Keratinocyte (primary cell): ENCODE measurements at regions not wholly inside any gene's neighbourhood (a gene's known extent, or its start where the extent isn't known, plus 50 kb on each side); places are given as distances from the start of the nearest gene placed in this dataset.
A peak's percentile ranks its signal among the peaks of the same experiment; 100 is the strongest.

Experiments
- DNase-seq: peaks from one replicate; pipeline ENCODE4 v3.0.0-alpha.2; 2011; ENCODE audit warnings: low read depth, missing footprints, low spot score
- FAIRE-seq: peaks from 2 replicates; lab custom pipeline; 2011; peaks lifted over from hg19 to GRCh38; lab: Jason Lieb, UNC
- H2AFZ ChIP-seq: 2 replicates; pipeline ENCODE4 v1.6.0; 2012; ENCODE audit warnings: low read length, control low read depth, inconsistent platforms; ENCODE audit not compliant: control insufficient read depth
- H3K27ac ChIP-seq: 2 replicates; pipeline ENCODE4 v1.5.1; 2011; ENCODE audit warnings: low read length; ENCODE audit not compliant: control insufficient read depth, insufficient read depth
- H3K27me3 ChIP-seq: 3 replicates; pipeline ENCODE4 v1.6.0; 2011; ENCODE audit warnings: low read length; ENCODE audit not compliant: control insufficient read depth, insufficient read depth; ENCODE audit errors: extremely low read depth
- H3K36me3 ChIP-seq, 2 experiments: 2 replicates in 1 of 2; 3 replicates in 1 of 2; pipeline ENCODE4 v1.5.1; 2011; ENCODE audit warnings: low read length in 2 of 2, mild to moderate bottlenecking in 1 of 2; ENCODE audit not compliant: control insufficient read depth in 2 of 2, insufficient read depth in 2 of 2; ENCODE audit errors: extremely low read depth in 1 of 2
- H3K4me1 ChIP-seq: 3 replicates; pipeline ENCODE4 v1.5.1; 2011; ENCODE audit warnings: low read length; ENCODE audit not compliant: control insufficient read depth, insufficient read depth; ENCODE audit errors: extremely low read depth
- H3K4me2 ChIP-seq: 3 replicates; pipeline ENCODE4 v1.6.0; 2011; ENCODE audit warnings: low read depth, low read length; ENCODE audit not compliant: control insufficient read depth, insufficient read depth; ENCODE audit errors: extremely low read depth
- H3K4me3 ChIP-seq, 3 experiments: fragments of 200-600 bp in 1 of 3; sonication (generic) in 1 of 3; 2 replicates in 2 of 3; 3 replicates in 1 of 3; pipeline ENCODE4 v1.5.1; 2011 to 2016; ENCODE audit warnings: low read length in 3 of 3, mild to moderate bottlenecking in 3 of 3, control low read depth in 2 of 3, inconsistent platforms in 1 of 3, low read depth in 1 of 3, mixed read lengths in 1 of 3, mixed run types in 1 of 3, moderate library complexity in 1 of 3; ENCODE audit not compliant: control insufficient read depth in 2 of 3, insufficient read depth in 2 of 3; ENCODE audit errors: extremely low read depth in 1 of 3
- H3K79me2 ChIP-seq: 2 replicates; pipeline ENCODE4 v1.6.0; 2012; ENCODE audit warnings: low read length; ENCODE audit not compliant: control insufficient read depth, insufficient read depth
- H3K9ac ChIP-seq: 3 replicates; pipeline ENCODE4 v1.6.0; 2011; ENCODE audit warnings: low read length; ENCODE audit not compliant: control insufficient read depth, insufficient read depth; ENCODE audit errors: extremely low read depth
- H3K9me1 ChIP-seq: 3 replicates; pipeline ENCODE4 v1.6.0; 2011; ENCODE audit warnings: low read length; ENCODE audit not compliant: control insufficient read depth, insufficient read depth; ENCODE audit errors: extremely low read depth
- H3K9me3 ChIP-seq: 2 replicates; pipeline ENCODE4 v1.5.1; 2012; ENCODE audit warnings: low read depth, low read length; ENCODE audit not compliant: control insufficient read depth
- H4K20me1 ChIP-seq: 3 replicates; pipeline ENCODE4 v1.6.0; 2011; ENCODE audit warnings: low read length; ENCODE audit not compliant: control insufficient read depth, insufficient read depth; ENCODE audit errors: extremely low read depth
- CTCF ChIP-seq, 3 experiments: IDR thresholded peaks in 1 of 3; conservative IDR thresholded peaks in 1 of 3; optimal IDR thresholded peaks in 1 of 3; 2 replicates in 2 of 3; 3 replicates in 1 of 3; pipeline versions ENCODE3 to v1.5.1; 2011; ENCODE audit warnings: low read length in 3 of 3, mild to moderate bottlenecking in 3 of 3, moderate library complexity in 2 of 3, control low read depth in 1 of 3, inconsistent platforms in 1 of 3; ENCODE audit not compliant: insufficient read depth in 2 of 3; ENCODE audit errors: extremely low read depth in 1 of 3
- EZH2 ChIP-seq: IDR thresholded peaks from one replicate; pipeline ENCODE4 v1.6.1; 2012; ENCODE audit warnings: inconsistent platforms, mild to moderate bottlenecking, low read length, moderate library complexity
- dilution Hi-C: fragments of 300-500 bp; cut with MboI; formaldehyde crosslinking; loops from one replicate; pipeline ENCODE4 v1.7.0; 2020; ENCODE audit warnings: low sequenced_read_pairs; ENCODE audit not compliant: extremely low pct_ligation_motif_present

- Histone ChIP-seq H2AFZ (no peak overlapping the region), H3K79me2 (no peaks in the 10 kb centered on the region), H3K9ac (no peak overlapping the region), H3K27ac (no peak overlapping the region), H3K27me3 (no peaks in the 10 kb centered on the region), H3K9me1 (no peaks in the 10 kb centered on the region), H3K4me1 (peaks cover 14% of the 10 kb centered on the region), H3K36me3 (no peaks in the 10 kb centered on the region), H3K4me3 (no peak overlapping the region), H4K20me1 (no peaks in the 10 kb centered on the region), H3K9me3 (no peaks in the 10 kb centered on the region), H3K4me2 (no peak overlapping the region)
- TF ChIP-seq CTCF (optimal IDR thresholded peaks at IDR 0.05 in 1 of 3, IDR thresholded peaks at IDR 0.05 in 1 of 3, conservative IDR thresholded peaks at IDR 0.05 in 1 of 3; ENCODE audit: extremely low read depth in 1 of 3, insufficient read depth in 2 of 3, low read length in 3 of 3) = no peak
- no peak for TF ChIP-seq EZH2
- dilution Hi-C loops = no loop called here
- DNase-seq (no peak), FAIRE-seq (no peak)
Measured at GRCh38 chr7:46170021-46170420, 248.9 kb upstream of the IGFBP3 start.

GRCh38 chr7:46169384-46169755 lies 248.3 kb upstream of the IGFBP3 start:
- DNase-seq (no peak), FAIRE-seq (no peak)
- Histone ChIP-seq H3K9me3 (no peaks in the 10 kb centered on the region), H3K9me1 (no peaks in the 10 kb centered on the region), H3K4me2 (peak overlapping the region; percentile 56), H3K79me2 (no peaks in the 10 kb centered on the region), H3K9ac (no peak overlapping the region), H3K27me3 (no peaks in the 10 kb centered on the region), H3K4me1 (peaks cover 14% of the 10 kb centered on the region), H3K4me3 (no peak overlapping the region), H3K36me3 (no peaks in the 10 kb centered on the region), H4K20me1 (no peaks in the 10 kb centered on the region), H3K27ac (peak overlapping the region; percentile 24), H2AFZ (no peak overlapping the region)
- TF ChIP-seq CTCF (optimal IDR thresholded peaks at IDR 0.05 in 1 of 3, IDR thresholded peaks at IDR 0.05 in 1 of 3, conservative IDR thresholded peaks at IDR 0.05 in 1 of 3; ENCODE audit: extremely low read depth in 1 of 3, insufficient read depth in 2 of 3, low read length in 3 of 3) = no peak
- TF ChIP-seq EZH2 = no peak
- dilution Hi-C loops = no loop called here
